Naive B cell (primary cell): ENCODE measurements at regions not wholly inside any gene's neighbourhood (a gene's known extent, or its start where the extent isn't known, plus 50 kb on each side); places are given as distances from the start of the nearest gene placed in this dataset.

Experiments
- ATAC-seq, 2 donors: fragments of 150-1000 bp; cut with Tn5 transposase; 2 replicates each; pipeline ENCODE4 v1.10.0; 2021; ENCODE audit warnings: low read depth in 2 of 2, mild to moderate bottlenecking in 2 of 2, moderate library complexity in 2 of 2
- DNase-seq: peaks from one replicate; pipeline ENCODE4 v3.0.0; 2022
- H3K27ac Mint-ChIP-seq, 6 donors: one replicate each; pipeline ENCODE4 v1.8.0; 2020 to 2022; ENCODE audit warnings: mild to moderate bottlenecking in 6 of 6, mixed read lengths in 6 of 6, moderate library complexity in 5 of 6, inconsistent platforms in 2 of 6
- H3K27me3 Mint-ChIP-seq, 3 donors: one replicate each; pipeline ENCODE4 v1.8.0; 2021 to 2022; ENCODE audit warnings: mixed read lengths in 3 of 3, mild to moderate bottlenecking in 1 of 3
- H3K36me3 Mint-ChIP-seq, 2 donors: one replicate each; pipeline ENCODE4 v1.8.0; 2020 to 2022; ENCODE audit warnings: mixed read lengths in 2 of 2, inconsistent platforms in 1 of 2, mild to moderate bottlenecking in 1 of 2
- H3K4me1 Mint-ChIP-seq, 3 donors: one replicate each; pipeline ENCODE4 v1.8.0; 2020 to 2022; ENCODE audit warnings: mixed read lengths in 3 of 3, inconsistent platforms in 1 of 3, mild to moderate bottlenecking in 1 of 3, moderate library complexity in 1 of 3
- H3K4me3 Mint-ChIP-seq, 8 donors: one replicate each; pipeline ENCODE4 v1.8.0; 2020 to 2022; ENCODE audit warnings: mild to moderate bottlenecking in 8 of 8, mixed read lengths in 8 of 8, moderate library complexity in 8 of 8, inconsistent platforms in 2 of 8
- H3K9me3 Mint-ChIP-seq, 7 donors: one replicate each; pipeline ENCODE4 v1.8.0; 2020 to 2022; ENCODE audit warnings: mixed read lengths in 7 of 7, mild to moderate bottlenecking in 5 of 7, inconsistent platforms in 2 of 7, moderate library complexity in 1 of 7

DNA sequence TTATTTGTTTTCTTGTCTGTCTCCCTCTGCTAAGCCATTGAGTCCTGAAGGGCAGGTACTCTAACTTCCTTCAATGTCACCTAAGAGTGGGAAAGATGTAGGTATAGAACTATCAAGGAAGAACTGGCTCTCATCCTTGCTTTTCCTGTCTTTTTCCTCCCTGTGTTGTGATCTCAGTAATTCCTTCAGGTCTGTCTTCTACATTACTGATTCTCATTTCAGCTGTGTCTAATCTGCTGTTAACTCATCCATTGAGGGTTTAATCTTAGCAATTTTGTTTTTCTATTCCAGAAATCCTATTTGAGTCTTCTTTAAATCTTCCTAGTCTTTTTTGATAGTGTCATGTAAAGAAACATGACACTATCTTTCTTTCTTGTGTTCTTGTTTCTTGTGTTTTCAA lies 124.5 kb upstream of the PLXNC1 start:
- no peak overlapping the region for H3K4me3 Mint-ChIP-seq
- H3K9me3 Mint-ChIP-seq: peaks cover 12 to 42% (median 15%) of the 10 kb centered on the region in 7 donors
- H3K27me3 Mint-ChIP-seq: peaks cover 0 to 8% (median 0%) of the 10 kb centered on the region in 3 donors
- peaks cover 24 to 42% of the 10 kb centered on the region in 2 donors for H3K36me3 Mint-ChIP-seq
- H3K4me1 Mint-ChIP-seq: peaks cover 0 to 5% (median 0%) of the 10 kb centered on the region in 3 donors
- H3K27ac Mint-ChIP-seq: no peak overlapping the region
- ATAC-seq (no peak), DNase-seq (no peak)

DNA sequence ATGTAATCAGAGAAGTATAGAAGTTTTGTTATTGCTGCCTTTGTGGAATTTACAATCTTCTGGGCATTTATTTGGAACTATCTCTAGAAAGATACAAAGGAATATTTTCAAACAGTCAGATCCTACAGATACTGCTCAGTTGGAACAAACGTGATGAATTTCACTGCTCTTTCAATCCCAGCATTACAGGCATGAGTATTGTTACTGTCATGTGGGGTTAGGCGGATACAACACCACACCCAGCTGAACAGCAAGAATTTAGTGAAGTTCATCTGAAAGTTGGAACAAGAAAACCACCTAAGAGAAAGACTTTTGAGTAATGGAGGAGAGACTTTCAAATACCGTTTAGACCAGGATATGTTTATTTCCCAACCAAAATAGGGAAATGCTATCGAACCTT lies 123.3 kb upstream of the PLXNC1 start:
- ATAC-seq (no peak), DNase-seq (no peak)
- H3K4me3 Mint-ChIP-seq: no peak overlapping the region
- H3K9me3 Mint-ChIP-seq: peaks cover 6 to 34% (median 10%) of the 10 kb centered on the region in 7 donors
- peaks cover 24 to 36% of the 10 kb centered on the region in 2 donors for H3K36me3 Mint-ChIP-seq
- H3K4me1 Mint-ChIP-seq: peaks cover 0 to 5% (median 0%) of the 10 kb centered on the region in 3 donors
- H3K27me3 Mint-ChIP-seq: peaks cover 0 to 16% (median 0%) of the 10 kb centered on the region in 3 donors
- no peak overlapping the region for H3K27ac Mint-ChIP-seq

GRCh38 chr12:94025756-94026155 lies 122.6 kb upstream of the PLXNC1 start:
- ATAC-seq (peak; percentile 47 to 59), DNase-seq (no peak)
- Mint-ChIP-seq H3K4me1 (peaks cover 0 to 5% (median 0%) of the 10 kb centered on the region in 3 donors), H3K27me3 (peaks cover 0 to 19% (median 0%) of the 10 kb centered on the region in 3 donors), H3K36me3 (peaks cover 24 to 36% of the 10 kb centered on the region in 2 donors), H3K9me3 (peaks cover 6 to 34% (median 10%) of the 10 kb centered on the region in 7 donors), H3K4me3 (no peak overlapping the region), H3K27ac (no peak overlapping the region)

DNA sequence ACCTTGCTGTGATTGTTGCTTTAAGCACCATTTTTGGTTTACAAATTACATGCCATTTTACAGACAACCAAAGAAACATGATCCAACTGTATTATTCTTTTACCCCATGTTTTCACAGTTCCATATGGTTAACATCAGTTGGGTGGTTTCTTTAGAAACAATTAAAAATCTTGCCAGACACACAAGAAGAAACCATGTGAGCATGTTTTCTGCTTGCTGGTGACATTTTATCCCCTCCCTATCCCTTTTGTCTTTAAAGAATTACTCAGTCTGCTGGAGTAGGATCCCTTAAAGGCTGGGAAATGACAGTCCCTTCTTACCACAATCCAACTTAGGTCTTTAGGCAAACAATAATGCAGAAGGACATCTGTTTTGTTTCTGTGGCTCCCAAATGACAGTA lies 121.8 kb upstream of the PLXNC1 start:
- H3K27me3 Mint-ChIP-seq: peaks cover 0 to 28% (median under 1%) of the 10 kb centered on the region in 3 donors
- no peak for DNase-seq
- H3K4me3 Mint-ChIP-seq: no peak overlapping the region
- H3K4me1 Mint-ChIP-seq: peaks cover 0 to 5% (median 0%) of the 10 kb centered on the region in 3 donors
- peaks cover 6 to 27% (median 10%) of the 10 kb centered on the region in 7 donors for H3K9me3 Mint-ChIP-seq
- no peak for ATAC-seq
- no peak overlapping the region for H3K27ac Mint-ChIP-seq
- peaks cover 19 to 29% of the 10 kb centered on the region in 2 donors for H3K36me3 Mint-ChIP-seq

- Mint-ChIP-seq H3K27me3 (peaks cover 0 to 35% (median 4%) of the 10 kb centered on the region in 3 donors), H3K27ac (no peak overlapping the region), H3K36me3 (peaks cover 17 to 29% of the 10 kb centered on the region in 2 donors), H3K4me1 (peaks cover 0 to 5% (median 0%) of the 10 kb centered on the region in 3 donors), H3K9me3 (peaks cover 5 to 21% (median 9%) of the 10 kb centered on the region in 7 donors), H3K4me3 (no peak overlapping the region)
- DNase-seq (no peak), ATAC-seq (no peak)
Observed at GRCh38 chr12:94027561-94027960, 120.8 kb upstream of the PLXNC1 start.

DNA sequence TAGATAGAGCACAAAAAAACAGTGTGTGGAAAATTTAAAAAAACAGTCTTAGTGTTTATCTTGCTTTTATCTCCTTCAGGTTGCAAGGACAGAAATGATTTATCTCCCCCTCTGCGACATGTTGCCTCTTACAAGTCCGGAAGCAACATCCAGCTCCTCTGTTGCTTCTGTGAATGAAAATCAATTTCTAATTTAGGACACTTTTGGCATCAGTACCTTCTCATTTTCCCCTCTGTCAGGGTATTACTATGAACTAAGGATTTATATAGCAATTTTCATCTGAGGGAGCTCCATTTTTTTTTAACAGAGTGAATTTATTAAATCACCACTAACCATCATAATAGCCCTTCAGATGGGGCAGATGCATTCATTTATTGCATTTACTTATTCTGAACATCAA lies 116.6 kb upstream of the PLXNC1 start:
- H3K36me3 Mint-ChIP-seq: peaks cover 0 to 8% of the 10 kb centered on the region in 2 donors
- no peak for DNase-seq
- H3K27me3 Mint-ChIP-seq: peaks cover 0 to 41% (median 8%) of the 10 kb centered on the region in 3 donors
- no peak overlapping the region for H3K4me3 Mint-ChIP-seq
- H3K9me3 Mint-ChIP-seq: peaks cover 5 to 19% (median 13%) of the 10 kb centered on the region in 7 donors
- no peak overlapping the region for H3K27ac Mint-ChIP-seq
- no peaks in the 10 kb centered on the region for H3K4me1 Mint-ChIP-seq
- ATAC-seq: no peak

DNA sequence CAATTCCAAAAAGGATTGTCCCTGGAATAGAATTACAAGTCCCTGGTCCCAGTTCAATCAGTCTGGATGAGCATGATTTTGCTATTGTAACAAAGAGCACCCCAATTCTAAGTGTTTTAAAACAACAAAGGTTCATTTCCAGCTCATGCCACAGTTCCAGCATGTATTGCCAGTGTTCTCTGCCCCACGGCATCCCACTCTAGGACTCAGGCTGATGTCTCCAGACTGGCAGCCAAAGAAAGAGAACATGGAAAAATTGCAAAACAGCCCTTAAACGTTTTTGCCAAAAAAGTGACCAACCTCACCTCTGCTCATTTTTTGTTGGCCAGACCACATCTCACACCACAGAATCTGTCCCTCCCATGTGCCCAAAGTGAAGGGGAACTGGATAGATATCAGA lies 116.0 kb upstream of the PLXNC1 start:
- Mint-ChIP-seq H3K27ac (no peak overlapping the region), H3K9me3 (peaks cover 5 to 19% (median 13%) of the 10 kb centered on the region in 7 donors), H3K4me3 (no peak overlapping the region), H3K36me3 (peaks cover 0 to 8% of the 10 kb centered on the region in 2 donors), H3K4me1 (no peaks in the 10 kb centered on the region), H3K27me3 (peaks cover 0 to 41% (median 8%) of the 10 kb centered on the region in 3 donors)
- ATAC-seq (no peak), DNase-seq (no peak)

GRCh38 chr12:94033101-94033500 lies 115.3 kb upstream of the PLXNC1 start:
- H3K4me1 Mint-ChIP-seq: no peaks in the 10 kb centered on the region
- H3K36me3 Mint-ChIP-seq: peaks cover 0 to 5% of the 10 kb centered on the region in 2 donors
- no peak for ATAC-seq
- no peak overlapping the region for H3K4me3 Mint-ChIP-seq
- DNase-seq: no peak
- peaks cover 3 to 19% (median 14%) of the 10 kb centered on the region in 7 donors for H3K9me3 Mint-ChIP-seq
- no peak overlapping the region for H3K27ac Mint-ChIP-seq
- H3K27me3 Mint-ChIP-seq: peaks cover 0 to 41% (median 8%) of the 10 kb centered on the region in 3 donors

GRCh38 chr12:94033784-94034183 lies 114.6 kb upstream of the PLXNC1 start:
- H3K4me1 Mint-ChIP-seq: no peaks in the 10 kb centered on the region

GRCh38 chr12:94037444-94037843 lies 110.9 kb upstream of the PLXNC1 start:
- H3K9me3 Mint-ChIP-seq: peaks cover 0 to 24% (median 18%) of the 10 kb centered on the region in 7 donors
- H3K36me3 Mint-ChIP-seq: no peaks in the 10 kb centered on the region
- no peak overlapping the region for H3K27ac Mint-ChIP-seq
- peaks cover 0 to 7% (median 4%) of the 10 kb centered on the region in 3 donors for H3K27me3 Mint-ChIP-seq
- H3K4me1 Mint-ChIP-seq: peaks cover 0 to 9% (median 7%) of the 10 kb centered on the region in 3 donors
- ATAC-seq (no peak), DNase-seq (no peak)
- H3K4me3 Mint-ChIP-seq: no peak overlapping the region

More at GRCh38 chr12:94033784-94034183, 114.6 kb upstream of the PLXNC1 start:
- Mint-ChIP-seq H3K36me3 (no peaks in the 10 kb centered on the region), H3K4me3 (no peak overlapping the region), H3K27me3 (peaks cover 0 to 34% (median 8%) of the 10 kb centered on the region in 3 donors), H3K27ac (peak overlapping the region in 1 of 6 donors; percentile 37), H3K9me3 (peaks cover 0 to 19% (median 14%) of the 10 kb centered on the region in 7 donors)
- DNase-seq (no peak), ATAC-seq (no peak)

GRCh38 chr12:94038605-94039004 lies 109.8 kb upstream of the PLXNC1 start:
- DNase-seq (no peak), ATAC-seq (no peak)
- Mint-ChIP-seq H3K4me1 (peaks cover 0 to 9% (median 7%) of the 10 kb centered on the region in 3 donors), H3K36me3 (no peaks in the 10 kb centered on the region), H3K27ac (no peak overlapping the region), H3K9me3 (peaks cover 0 to 24% (median 16%) of the 10 kb centered on the region in 7 donors), H3K27me3 (peaks cover 0 to 4% (median 0%) of the 10 kb centered on the region in 3 donors), H3K4me3 (no peak overlapping the region)

GRCh38 chr12:94039199-94039840 lies 109.1 kb upstream of the PLXNC1 start:
- DNase-seq: no peak
- Mint-ChIP-seq H3K36me3 (no peaks in the 10 kb centered on the region), H3K27me3 (peaks cover 0 to 4% (median 0%) of the 10 kb centered on the region in 3 donors), H3K27ac (no peak overlapping the region), H3K4me3 (peak overlapping the region in 1 of 8 donors; percentile 16), H3K9me3 (peaks cover 0 to 23% (median 14%) of the 10 kb centered on the region in 7 donors), H3K4me1 (peaks cover 0 to 9% (median 7%) of the 10 kb centered on the region in 3 donors)
- no peak for ATAC-seq

DNA sequence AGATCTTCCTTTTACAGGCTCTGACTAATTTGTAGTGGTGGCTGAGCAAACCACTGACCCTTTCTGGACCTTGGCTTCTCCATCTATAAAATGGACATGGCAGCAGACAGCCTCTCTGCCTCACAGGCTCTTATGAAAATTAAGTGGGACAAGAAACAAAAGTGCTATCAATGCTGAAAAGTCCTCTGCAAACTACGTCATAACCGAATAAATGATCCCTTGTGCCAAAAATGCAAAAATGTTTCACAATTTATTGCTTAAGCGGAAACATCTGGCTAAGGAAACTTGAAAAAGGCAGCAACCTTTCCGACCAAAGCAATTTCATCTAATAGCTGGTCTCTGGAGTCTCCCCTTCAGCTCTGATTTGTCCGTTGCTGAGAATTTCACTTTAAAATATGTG lies 108.5 kb upstream of the PLXNC1 start:
- Mint-ChIP-seq H3K9me3 (peaks cover 0 to 17% (median 10%) of the 10 kb centered on the region in 7 donors), H3K27me3 (peaks cover 0 to 4% (median 0%) of the 10 kb centered on the region in 3 donors), H3K4me3 (peak overlapping the region in 7 of 8 donors; percentile 9 to 77 (median 56)), H3K36me3 (no peaks in the 10 kb centered on the region), H3K4me1 (peaks cover 0 to 9% (median 7%) of the 10 kb centered on the region in 3 donors), H3K27ac (peak overlapping the region in 1 of 6 donors; percentile 49)
- DNase-seq (no peak), ATAC-seq (peak; percentile 14 to 28)

- DNase-seq (no peak), ATAC-seq (no peak)
- peaks cover 0 to 11% (median 3%) of the 10 kb centered on the region in 7 donors for H3K9me3 Mint-ChIP-seq
- no peak overlapping the region for H3K4me3 Mint-ChIP-seq
- H3K4me1 Mint-ChIP-seq: peaks cover 0 to 9% (median 7%) of the 10 kb centered on the region in 3 donors
- H3K27ac Mint-ChIP-seq: no peak overlapping the region
- no peaks in the 10 kb centered on the region for H3K27me3 Mint-ChIP-seq
- H3K36me3 Mint-ChIP-seq: no peaks in the 10 kb centered on the region
Observed at GRCh38 chr12:94041850-94042249, 106.5 kb upstream of the PLXNC1 start.
